ENCODE measurements at regions not wholly inside any gene's neighbourhood (a gene's known extent, or its start where the extent isn't known, plus 50 kb on each side); places are given as distances from the start of the nearest gene placed in this dataset.
A peak's percentile ranks its signal among the peaks of the same experiment; 100 is the strongest.
"Not testable (repeated sequence)": the region's sequence is repeated elsewhere in the genome, so short reads cannot be mapped to it uniquely, and the experiment has no call there.

- Histone ChIP-seq H3K9ac (ENCODE audit: insufficient read depth in 1 of 2, low read length in 2 of 2) (no peak overlapping the region), H3K27me3 (ENCODE audit: control insufficient read depth in 3 of 3, insufficient read depth in 3 of 3, low read length in 2 of 3) (peaks cover 0 to 19% (median 0%) of the 10 kb centered on the region in 3 donors), H3K36me3 (ENCODE audit: control insufficient read depth in 4 of 4, insufficient read depth in 4 of 4, low read length in 4 of 4) (no peaks in the 10 kb centered on the region), H3K27ac (ENCODE audit: low read depth in 1 of 2, low read length in 1 of 2) (no peak overlapping the region), H3K4me3 (no peak overlapping the region), H3K4me1 (ENCODE audit: control insufficient read depth in 5 of 5, insufficient read depth in 5 of 5, low read length in 5 of 5) (peaks cover 0 to 15% (median 0%) of the 10 kb centered on the region in 5 donors), H3K9me3 (ENCODE audit: control insufficient read depth in 4 of 4, insufficient read depth in 3 of 4, low read length in 3 of 4) (peaks cover 0 to 23% (median 2%) of the 10 kb centered on the region in 4 donors)
- peak in 1 of 3 donors; percentile 6 for DNase-seq
- ATAC-seq (ENCODE audit: insufficient read depth, low FRiP score): no peak
- TF ChIP-seq CTCF (IDR thresholded peaks at IDR 0.05; ENCODE audit: control extremely low read depth, extremely low read depth): no peak
- WGBS, 2 donors: 14 to 38% methylated on average over 1 of the region's 1 CpG
Observed at GRCh38 chr6:170003451-170004160, 252.2 kb downstream of the ERMARD start.

- no peak overlapping the region for H3K9ac ChIP-seq (ENCODE audit: insufficient read depth in 1 of 2, low read length in 2 of 2)
- WGBS, 2 donors: 87 to 91% methylated on average over 3 of the region's 3 CpGs
- H3K4me3 ChIP-seq: no peak overlapping the region
- DNase-seq (peak in 1 of 3 donors; percentile 5), ATAC-seq (ENCODE audit: insufficient read depth, low FRiP score) (no peak)
- peaks cover 0 to 25% (median 0%) of the 10 kb centered on the region in 3 donors for H3K27me3 ChIP-seq (ENCODE audit: control insufficient read depth in 3 of 3, insufficient read depth in 3 of 3, low read length in 2 of 3)
- H3K27ac ChIP-seq (ENCODE audit: low read depth in 1 of 2, low read length in 1 of 2): no peak overlapping the region
- peaks cover 0 to 23% (median 2%) of the 10 kb centered on the region in 4 donors for H3K9me3 ChIP-seq (ENCODE audit: control insufficient read depth in 4 of 4, insufficient read depth in 3 of 4, low read length in 3 of 4)
- no peak for TF ChIP-seq CTCF (IDR thresholded peaks at IDR 0.05; ENCODE audit: control extremely low read depth, extremely low read depth)
- no peaks in the 10 kb centered on the region for H3K36me3 ChIP-seq (ENCODE audit: control insufficient read depth in 4 of 4, insufficient read depth in 4 of 4, low read length in 4 of 4)
- H3K4me1 ChIP-seq (ENCODE audit: control insufficient read depth in 5 of 5, insufficient read depth in 5 of 5, low read length in 5 of 5): peaks cover 0 to 14% (median 0%) of the 10 kb centered on the region in 5 donors
Observed at GRCh38 chr6:170003027-170003426, 251.6 kb downstream of the ERMARD start.

GRCh38 chr6:170001782-170002181, 250.4 kb downstream of the ERMARD start:
- not testable (repeated sequence) for H3K36me3 ChIP-seq (ENCODE audit: control insufficient read depth in 4 of 4, insufficient read depth in 4 of 4, low read length in 4 of 4); H3K9ac ChIP-seq (ENCODE audit: insufficient read depth in 1 of 2, low read length in 2 of 2); ATAC-seq (ENCODE audit: insufficient read depth, low FRiP score); H3K4me3 ChIP-seq; H3K27ac ChIP-seq (ENCODE audit: low read depth in 1 of 2, low read length in 1 of 2); DNase-seq; H3K4me1 ChIP-seq (ENCODE audit: control insufficient read depth in 5 of 5, insufficient read depth in 5 of 5, low read length in 5 of 5)
- Histone ChIP-seq H3K27me3 (ENCODE audit: control insufficient read depth in 3 of 3, insufficient read depth in 3 of 3, low read length in 2 of 3) (peaks cover 0 to 31% (median 2%) of the 10 kb centered on the region in 3 donors), H3K9me3 (ENCODE audit: control insufficient read depth in 4 of 4, insufficient read depth in 3 of 4, low read length in 3 of 4) (peaks cover 0 to 23% (median 2%) of the 10 kb centered on the region in 4 donors)

- Histone ChIP-seq H3K36me3 (ENCODE audit: control insufficient read depth in 4 of 4, insufficient read depth in 4 of 4, low read length in 4 of 4) (no peaks in the 10 kb centered on the region), H3K27me3 (ENCODE audit: control insufficient read depth in 3 of 3, insufficient read depth in 3 of 3, low read length in 2 of 3) (peaks cover 0 to 33% (median 5%) of the 10 kb centered on the region in 3 donors), H3K9ac (ENCODE audit: insufficient read depth in 1 of 2, low read length in 2 of 2) (no peak overlapping the region), H3K4me1 (ENCODE audit: control insufficient read depth in 5 of 5, insufficient read depth in 5 of 5, low read length in 5 of 5) (no peaks in the 10 kb centered on the region), H3K27ac (ENCODE audit: low read depth in 1 of 2, low read length in 1 of 2) (no peak overlapping the region), H3K9me3 (ENCODE audit: control insufficient read depth in 4 of 4, insufficient read depth in 3 of 4, low read length in 3 of 4) (peaks cover 0 to 25% (median 2%) of the 10 kb centered on the region in 4 donors), H3K4me3 (no peak overlapping the region)
- DNase-seq (peak in 1 of 3 donors; percentile 9), ATAC-seq (ENCODE audit: insufficient read depth, low FRiP score) (no peak)
- TF ChIP-seq CTCF (IDR thresholded peaks at IDR 0.05; ENCODE audit: control extremely low read depth, extremely low read depth): no peak
- 89 to 91% methylated on average over 8 of the region's 8 CpGs for WGBS, 2 donors
Observed at GRCh38 chr6:170000071-170000843, 248.8 kb downstream of the ERMARD start.

All from lung (tissue), 11 donors.